MM.1S (cell line): ENCODE measurements at regions not wholly inside any gene's neighbourhood (a gene's known extent, or its start where the extent isn't known, plus 50 kb on each side); places are given as distances from the start of the nearest gene placed in this dataset.

ENCODE experiments used
- CTCF ChIP-seq: fragments of 300-600 bp; sonication (generic); IDR thresholded peaks from 2 replicates; pipeline ENCODE4 v1.5.1; 2016; ENCODE audit warnings: antibody characterized with exemption, low read length, mixed read lengths
- EZH2 ChIP-seq: fragments of 300-600 bp; sonication (generic); optimal IDR thresholded peaks from 2 replicates; pipeline ENCODE3; 2017; ENCODE audit warnings: low read depth, mild to moderate bottlenecking, antibody characterized with exemption, low read length, mixed read lengths

- TF ChIP-seq CTCF (no peak), EZH2 (no peak)
Observed at GRCh38 chr12:46547421-46548354, 175.1 kb upstream of the SLC38A2 start.
